Bronchial epithelial cell (primary cell): ENCODE measurements at regions not wholly inside any gene's neighbourhood (a gene's known extent, or its start where the extent isn't known, plus 50 kb on each side); places are given as distances from the start of the nearest gene placed in this dataset.

ENCODE experiments used
- DNase-seq: peaks from one replicate; pipeline ENCODE4 v3.0.0-alpha.2; 2010; ENCODE audit warnings: low read depth
- FAIRE-seq: peaks from 2 replicates; lab custom pipeline; 2011; peaks lifted over from hg19 to GRCh38; lab: Jason Lieb, UNC
- H3K27me3 ChIP-seq: 2 replicates; pipeline ENCODE4 v1.5.1; 2011; ENCODE audit warnings: low read length; ENCODE audit not compliant: control insufficient read depth, insufficient read depth
- H3K36me3 ChIP-seq: 2 replicates; pipeline ENCODE4 v1.5.1; 2011; ENCODE audit warnings: low read length; ENCODE audit not compliant: control insufficient read depth, insufficient read depth
- H3K4me3 ChIP-seq: 2 replicates; pipeline ENCODE4 v1.5.1; 2011; ENCODE audit warnings: mild to moderate bottlenecking, low read depth, low read length, control low read depth
- TF ChIP-seq, protein P1 (sequence below): IDR thresholded peaks from 2 replicates; pipeline ENCODE4 v1.5.1; 2011; ENCODE audit warnings: mild to moderate bottlenecking, moderate library complexity, low read length, control low read depth, inconsistent platforms; ENCODE audit not compliant: insufficient read depth, severe bottlenecking

DNA sequence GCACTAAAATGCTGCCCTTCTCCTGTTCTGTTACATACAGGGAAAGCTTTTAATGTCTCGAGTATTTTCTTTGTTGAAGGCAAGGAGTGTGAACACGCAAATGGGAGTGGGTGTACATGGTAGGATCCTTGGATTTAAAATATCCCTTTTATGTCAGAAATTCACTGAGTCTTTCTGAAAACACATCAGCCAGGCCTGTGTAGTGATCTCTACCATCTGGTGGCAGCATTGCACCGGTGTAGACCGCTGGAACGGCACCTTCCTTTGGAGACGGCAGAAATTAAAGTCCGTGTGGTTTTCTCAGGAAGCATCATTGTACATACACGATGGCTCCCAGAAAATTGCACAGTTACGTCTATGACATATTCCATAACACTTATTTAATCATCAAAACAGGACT, 515.8 kb downstream of the GALR1 start:
- DNase-seq (peak; percentile 11), FAIRE-seq (no peak)
- Histone ChIP-seq H3K4me3 (no peak overlapping the region), H3K36me3 (no peaks in the 10 kb centered on the region), H3K27me3 (no peaks in the 10 kb centered on the region)
- TF ChIP-seq, protein P1, sequence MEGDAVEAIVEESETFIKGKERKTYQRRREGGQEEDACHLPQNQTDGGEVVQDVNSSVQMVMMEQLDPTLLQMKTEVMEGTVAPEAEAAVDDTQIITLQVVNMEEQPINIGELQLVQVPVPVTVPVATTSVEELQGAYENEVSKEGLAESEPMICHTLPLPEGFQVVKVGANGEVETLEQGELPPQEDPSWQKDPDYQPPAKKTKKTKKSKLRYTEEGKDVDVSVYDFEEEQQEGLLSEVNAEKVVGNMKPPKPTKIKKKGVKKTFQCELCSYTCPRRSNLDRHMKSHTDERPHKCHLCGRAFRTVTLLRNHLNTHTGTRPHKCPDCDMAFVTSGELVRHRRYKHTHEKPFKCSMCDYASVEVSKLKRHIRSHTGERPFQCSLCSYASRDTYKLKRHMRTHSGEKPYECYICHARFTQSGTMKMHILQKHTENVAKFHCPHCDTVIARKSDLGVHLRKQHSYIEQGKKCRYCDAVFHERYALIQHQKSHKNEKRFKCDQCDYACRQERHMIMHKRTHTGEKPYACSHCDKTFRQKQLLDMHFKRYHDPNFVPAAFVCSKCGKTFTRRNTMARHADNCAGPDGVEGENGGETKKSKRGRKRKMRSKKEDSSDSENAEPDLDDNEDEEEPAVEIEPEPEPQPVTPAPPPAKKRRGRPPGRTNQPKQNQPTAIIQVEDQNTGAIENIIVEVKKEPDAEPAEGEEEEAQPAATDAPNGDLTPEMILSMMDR = peak; percentile 28

DNA sequence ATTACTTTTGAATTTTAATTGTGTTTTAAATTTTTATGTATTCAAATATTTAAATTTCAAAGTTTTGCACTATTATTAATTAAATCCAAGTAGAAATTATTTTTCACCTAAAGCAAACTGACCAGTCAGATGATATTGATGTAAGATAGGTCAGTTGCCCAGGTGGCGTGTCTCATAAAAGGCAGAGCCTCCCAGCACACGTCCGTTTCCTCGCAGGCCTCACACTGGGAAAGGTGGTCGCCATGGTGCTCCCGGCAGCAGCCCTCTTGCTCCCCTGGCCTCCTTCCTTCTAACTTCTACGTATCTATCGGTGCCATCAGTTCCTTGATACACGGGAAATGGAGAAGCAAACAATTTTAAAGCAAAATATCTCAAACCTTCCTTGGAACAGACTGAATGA, 516.8 kb downstream of the GALR1 start:
- FAIRE-seq = no peak
- Histone ChIP-seq H3K4me3 (no peak overlapping the region), H3K27me3 (no peaks in the 10 kb centered on the region), H3K36me3 (no peaks in the 10 kb centered on the region)
- TF ChIP-seq, protein P1 = no peak
- DNase-seq = no peak

DNA sequence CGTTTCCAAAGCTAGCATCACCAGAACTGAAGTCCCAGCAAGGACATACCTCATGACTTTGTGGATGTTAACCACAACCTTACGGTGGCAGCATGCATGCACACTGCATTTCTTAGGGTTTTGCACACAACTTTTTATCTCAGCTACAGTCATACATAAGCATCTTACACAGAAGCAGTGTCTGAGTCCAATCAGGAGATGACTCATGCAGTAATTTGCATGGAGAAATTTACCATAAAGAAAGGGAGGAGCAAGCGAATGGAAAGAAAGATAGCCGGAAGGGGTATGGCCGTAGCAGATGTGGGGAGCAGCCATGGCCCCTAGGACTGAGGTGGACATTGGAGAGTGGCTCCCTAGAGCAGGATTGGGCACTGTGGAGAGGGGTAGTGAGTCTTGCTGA, 522.5 kb downstream of the GALR1 start:
- DNase-seq = no peak
- FAIRE-seq = no peak
- H3K4me3 ChIP-seq = no peak overlapping the region
- H3K27me3 ChIP-seq = no peaks in the 10 kb centered on the region
- TF ChIP-seq, protein P1 = no peak
- no peaks in the 10 kb centered on the region for H3K36me3 ChIP-seq

DNA sequence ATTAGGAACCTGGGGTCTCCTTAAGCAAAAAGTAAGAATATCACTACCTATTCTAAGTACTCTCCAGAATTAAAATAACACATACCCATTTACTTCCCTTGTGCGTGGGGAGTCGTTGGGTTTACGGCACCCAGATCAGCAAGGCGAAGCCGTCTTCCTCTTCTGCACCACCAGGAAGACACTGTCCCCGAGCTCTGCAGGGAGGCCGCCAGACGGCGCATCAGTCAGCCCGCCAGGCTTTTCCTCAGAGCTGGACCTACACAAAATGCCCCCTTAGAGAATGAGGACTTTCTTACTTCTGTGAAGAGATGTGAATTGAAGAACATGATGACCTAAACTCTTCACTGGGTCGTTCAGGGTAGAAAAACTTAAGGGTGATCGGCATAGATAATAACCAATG, 526.5 kb downstream of the GALR1 start:
- Histone ChIP-seq H3K36me3 (no peaks in the 10 kb centered on the region), H3K4me3 (no peak overlapping the region), H3K27me3 (no peaks in the 10 kb centered on the region)
- TF ChIP-seq, protein P1 = no peak
- FAIRE-seq (no peak), DNase-seq (no peak)

DNA sequence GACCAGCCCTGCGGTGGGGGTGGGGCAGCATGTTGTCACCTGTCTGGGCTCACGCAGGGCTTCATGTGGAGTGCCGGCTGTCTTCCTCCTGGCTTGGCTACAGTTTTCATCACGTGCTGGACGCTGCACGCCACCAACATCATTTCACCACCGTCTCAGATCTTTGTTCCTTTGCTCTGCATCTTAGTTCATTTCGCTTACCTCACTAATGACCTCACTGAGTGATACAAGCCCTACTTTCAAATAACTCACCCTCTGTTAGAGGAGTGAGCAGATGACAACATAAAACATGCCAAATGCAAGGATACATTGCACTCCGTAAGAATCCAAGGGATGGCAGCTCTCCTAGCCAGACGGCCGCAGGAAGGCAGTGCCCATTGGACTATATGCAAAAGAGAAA, 527.5 kb downstream of the GALR1 start:
- H3K36me3 ChIP-seq = no peaks in the 10 kb centered on the region
- no peaks in the 10 kb centered on the region for H3K27me3 ChIP-seq
- no peak for FAIRE-seq
- TF ChIP-seq, protein P1 = no peak
- H3K4me3 ChIP-seq = no peak overlapping the region
- no peak for DNase-seq

DNA sequence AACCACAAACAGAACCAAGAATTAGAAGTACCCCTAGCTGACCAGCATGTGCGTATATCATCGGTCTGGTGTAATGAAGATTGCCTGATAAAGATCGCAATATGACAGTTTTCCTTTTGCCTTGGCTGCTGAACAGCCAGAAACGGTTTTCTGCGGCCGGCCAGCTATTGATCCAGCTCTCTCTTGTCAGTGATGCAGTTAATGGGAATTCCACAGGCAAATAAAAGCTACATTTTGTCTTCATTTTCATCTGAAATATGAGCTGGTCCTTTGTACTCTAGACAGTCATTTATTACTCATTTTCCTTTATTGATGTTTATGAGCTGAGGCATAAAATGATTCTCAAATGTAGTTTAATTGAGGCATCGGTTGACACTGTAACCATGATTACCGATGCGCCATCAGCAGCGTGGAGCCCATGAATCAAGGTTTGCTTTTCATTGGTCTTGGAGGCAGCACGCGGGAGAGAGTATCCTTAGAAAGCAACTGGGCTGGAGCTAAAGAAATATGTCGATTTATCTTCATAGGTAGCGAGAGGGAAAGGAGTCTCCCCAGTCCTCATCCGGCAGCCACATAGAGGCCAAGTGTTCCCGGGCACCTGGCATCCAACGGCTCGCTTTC, 535.2 kb downstream of the GALR1 start:
- no peaks in the 10 kb centered on the region for H3K27me3 ChIP-seq
- no peaks in the 10 kb centered on the region for H3K36me3 ChIP-seq
- no peak for FAIRE-seq
- H3K4me3 ChIP-seq = no peak overlapping the region
- TF ChIP-seq, protein P1 = no peak
- no peak for DNase-seq
